GM21381 (cell line): ENCODE measurements at regions not wholly inside any gene's neighbourhood (a gene's known extent, or its start where the extent isn't known, plus 50 kb on each side); places are given as distances from the start of the nearest gene placed in this dataset.

Experiments used
- ATAC-seq: cut with Tn5 transposase; IDR thresholded peaks from one replicate; pipeline ENCODE4 v1.9.1; 2021; ENCODE audit warnings: mild to moderate bottlenecking, moderate library complexity; ENCODE audit not compliant: unreplicated experiment

GRCh38 chr1:239779962-239780361, 311.7 kb upstream of the FMN2 start:
- no peak for ATAC-seq

- no peak for ATAC-seq
These were observed 306.8 kb upstream of the FMN2 start for GRCh38 chr1:239784896-239785295.

- ATAC-seq, result no peak
These were observed 306.1 kb upstream of the FMN2 start for GRCh38 chr1:239785576-239785975.

GRCh38 chr1:239786464-239786863, 305.2 kb upstream of the FMN2 start:
- no peak for ATAC-seq

- no peak for ATAC-seq
These were observed 299.5 kb upstream of the FMN2 start for GRCh38 chr1:239792157-239792556.

GRCh38 chr1:239795304-239795703, 296.4 kb upstream of the FMN2 start:
- no peak for ATAC-seq

GRCh38 chr1:239799617-239800016, 292.1 kb upstream of the FMN2 start:
- no peak for ATAC-seq

- ATAC-seq, result no peak
These were observed 290.8 kb upstream of the FMN2 start for GRCh38 chr1:239800861-239801260.

GRCh38 chr1:239802275-239802674, 289.4 kb upstream of the FMN2 start:
- no peak for ATAC-seq

GRCh38 chr1:239803781-239804180, 287.9 kb upstream of the FMN2 start:
- ATAC-seq, result no peak

- ATAC-seq, result no peak
These were observed 287.4 kb upstream of the FMN2 start for GRCh38 chr1:239804266-239804665.

- ATAC-seq, result no peak
These were observed 286.6 kb upstream of the FMN2 start for GRCh38 chr1:239805042-239805441.

GRCh38 chr1:239805851-239806772, 285.6 kb upstream of the FMN2 start:
- ATAC-seq, result no peak

GRCh38 chr1:239806897-239807296, 284.8 kb upstream of the FMN2 start:
- ATAC-seq, result no peak

- ATAC-seq, result no peak
These were observed 284.3 kb upstream of the FMN2 start for GRCh38 chr1:239807361-239807760.

- no peak for ATAC-seq
These were observed 281.6 kb upstream of the FMN2 start for GRCh38 chr1:239810061-239810481.

- no peak for ATAC-seq
These were observed 280.3 kb upstream of the FMN2 start for GRCh38 chr1:239811211-239811885.

- ATAC-seq, result no peak
These were observed 279.1 kb upstream of the FMN2 start for GRCh38 chr1:239812580-239812979.

GRCh38 chr1:239814306-239814881, 277.3 kb upstream of the FMN2 start:
- no peak for ATAC-seq

GRCh38 chr1:239815074-239815473, 276.6 kb upstream of the FMN2 start:
- ATAC-seq, result no peak

- ATAC-seq, result no peak
These were observed 275.5 kb upstream of the FMN2 start for GRCh38 chr1:239816081-239816782.
